SKM-1 (cell line): ENCODE measurements at regions not wholly inside any gene's neighbourhood (a gene's known extent, or its start where the extent isn't known, plus 50 kb on each side); places are given as distances from the start of the nearest gene placed in this dataset.
"Not testable (repeated sequence)": the region's sequence is repeated elsewhere in the genome, so short reads cannot be mapped to it uniquely, and the experiment has no call there.

ENCODE experiments used
- DNase-seq: peaks from one replicate; lab custom pipeline; 2025; ENCODE audit not compliant: unreplicated experiment; lab: John Stamatoyannopoulos, UW

GRCh38 chr14:25444381-25444780 lies 394.4 kb upstream of the STXBP6 start:
- DNase-seq, result no peak

- not testable (repeated sequence) for DNase-seq
These were observed 390.4 kb upstream of the STXBP6 start for GRCh38 chr14:25440382-25440781.

- no peak for DNase-seq
These were observed 387.0 kb upstream of the STXBP6 start for GRCh38 chr14:25436906-25437305.

DNA sequence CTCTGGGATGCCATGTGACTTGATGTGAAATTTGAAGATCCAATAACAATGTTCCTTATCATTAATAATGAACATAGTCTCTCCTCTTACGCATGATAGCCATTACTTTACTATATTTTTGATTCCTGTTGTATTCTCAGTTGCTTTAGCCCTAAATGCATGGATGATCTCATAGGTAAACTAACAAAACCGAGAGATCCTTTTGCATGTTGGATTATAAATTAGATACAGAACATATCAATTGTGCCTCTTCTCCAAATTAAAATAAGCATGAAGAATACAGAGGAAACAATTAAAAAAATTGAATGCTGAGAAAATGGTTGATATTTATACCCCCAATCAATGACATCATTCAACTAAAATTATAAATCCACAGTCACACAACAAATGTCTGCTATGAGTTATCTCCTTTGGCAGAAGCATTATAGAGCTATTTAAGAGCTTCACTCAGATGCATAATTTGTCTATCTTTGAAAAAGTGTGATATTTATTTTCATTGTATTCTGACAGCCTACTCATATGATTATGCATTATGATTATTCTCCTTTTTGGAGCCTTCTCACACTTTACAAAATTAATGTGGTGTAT lies 386.4 kb upstream of the STXBP6 start:
- DNase-seq, result no peak

DNA sequence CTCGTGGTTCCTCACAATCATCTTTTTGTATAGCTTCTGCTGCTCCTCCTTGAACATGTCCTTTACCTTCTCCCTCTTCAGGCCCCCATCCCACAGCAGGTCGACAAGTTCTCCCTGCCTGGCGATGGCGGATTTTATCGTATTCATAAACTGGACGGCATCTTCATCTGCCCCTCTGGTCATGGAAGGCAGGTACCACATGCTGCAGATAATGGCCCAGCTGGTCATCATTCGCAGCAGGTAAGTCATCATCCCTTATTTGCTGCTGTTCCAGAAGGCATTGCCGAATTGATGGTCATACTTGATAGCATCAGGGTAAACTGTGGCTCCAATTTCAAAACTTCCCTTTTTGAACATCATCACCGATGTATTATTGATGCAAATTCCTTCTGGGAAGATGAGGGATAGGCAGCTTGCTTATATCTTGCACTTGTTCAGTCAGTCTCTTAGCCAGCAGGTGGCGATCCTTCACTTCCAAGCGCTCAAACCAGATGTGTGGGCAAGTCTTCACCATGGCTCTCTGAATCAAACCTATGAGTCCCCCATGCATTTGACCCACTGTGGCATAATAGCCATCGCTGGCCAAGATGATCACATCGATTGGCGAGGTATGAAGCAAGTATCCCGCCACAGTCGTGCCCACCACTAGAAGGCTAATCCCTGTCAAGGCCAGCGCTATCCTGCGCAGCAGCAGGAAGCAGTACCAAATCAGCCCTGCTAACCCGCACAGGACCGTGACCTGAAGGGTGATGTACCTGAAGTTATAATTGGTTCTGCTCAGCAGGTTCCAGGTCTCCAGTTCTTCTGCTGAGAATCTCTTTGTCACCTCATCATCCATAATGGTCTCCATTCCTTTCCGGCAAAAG lies 381.5 kb upstream of the STXBP6 start:
- DNase-seq, result no peak

GRCh38 chr14:25430808-25431207 lies 380.9 kb upstream of the STXBP6 start:
- DNase-seq, result no peak

GRCh38 chr14:25412998-25413397 lies 363.1 kb upstream of the STXBP6 start:
- no peak for DNase-seq

GRCh38 chr14:25411781-25412757 lies 362.1 kb upstream of the STXBP6 start:
- DNase-seq, result no peak

DNA sequence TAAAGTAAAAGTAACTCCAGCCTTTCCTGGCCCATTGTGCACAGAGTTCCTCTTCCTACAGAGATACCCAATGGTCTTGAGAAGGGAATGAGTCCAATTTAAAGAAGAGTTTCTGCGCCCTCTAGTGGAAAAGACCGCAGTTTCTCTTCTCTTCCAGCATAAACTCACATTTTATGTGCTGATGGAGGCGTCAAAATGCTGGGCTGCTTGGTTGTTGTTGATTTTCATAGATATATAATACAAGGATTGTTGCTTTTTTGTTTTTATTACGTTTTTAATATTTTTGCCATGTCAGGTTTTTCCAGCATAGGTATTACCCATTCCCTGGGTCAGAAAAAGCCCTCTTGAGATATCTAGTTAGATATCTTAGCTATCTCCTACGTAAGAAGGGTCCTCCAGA lies 356.9 kb upstream of the STXBP6 start:
- peak; percentile 11 for DNase-seq

GRCh38 chr14:25400607-25401206 lies 350.8 kb upstream of the STXBP6 start:
- peak; percentile 6 for DNase-seq

DNA sequence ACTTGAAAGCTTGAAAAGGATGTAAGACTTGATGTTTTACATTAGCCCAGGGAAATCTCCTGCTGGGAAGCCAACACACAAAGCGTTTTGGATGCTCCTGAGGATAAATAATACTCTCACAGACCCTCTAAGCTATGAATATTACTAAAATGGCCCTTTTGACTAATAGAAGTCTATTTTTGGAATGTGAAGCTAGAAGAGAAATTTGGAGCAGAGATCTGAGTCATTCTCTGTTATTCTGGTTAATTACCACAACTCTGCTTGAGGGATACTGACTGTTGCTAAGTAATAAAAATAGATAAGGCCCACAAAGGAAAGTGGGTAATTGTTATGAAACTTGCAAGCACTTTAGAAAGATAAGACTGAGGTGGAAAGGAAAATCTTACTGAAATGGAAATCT lies 346.2 kb upstream of the STXBP6 start:
- DNase-seq, result no peak

DNA sequence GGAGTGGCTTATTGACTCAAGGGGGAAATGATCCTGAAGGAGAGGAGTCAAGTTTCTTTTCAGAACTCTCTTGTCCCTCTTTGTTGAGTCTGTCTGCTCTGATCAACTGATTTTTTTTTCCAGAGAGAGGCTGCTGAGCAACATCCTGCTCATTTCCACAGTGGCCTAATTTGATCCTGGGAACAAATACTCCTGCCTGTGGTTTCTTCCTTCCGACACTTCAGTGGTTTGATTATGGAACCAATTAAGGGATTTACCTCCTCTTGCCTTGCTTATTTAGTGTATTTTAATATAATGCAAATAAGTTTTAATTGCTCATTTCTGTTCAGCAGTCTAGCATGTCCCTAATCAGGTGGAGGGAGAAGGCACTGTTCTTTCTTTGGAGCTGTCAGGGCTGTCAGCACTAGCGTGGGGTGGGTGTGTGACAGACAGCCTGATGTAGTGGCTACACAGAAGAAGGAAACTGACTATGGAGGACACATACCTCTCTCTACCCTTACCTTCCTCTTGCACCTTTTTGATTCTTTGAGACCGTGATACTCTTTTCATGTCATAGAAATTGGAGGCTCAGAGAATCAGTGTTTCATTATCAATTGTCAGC lies 344.9 kb upstream of the STXBP6 start:
- DNase-seq, result no peak

- DNase-seq, result no peak
These were observed 344.4 kb upstream of the STXBP6 start for GRCh38 chr14:25394356-25394755.

DNA sequence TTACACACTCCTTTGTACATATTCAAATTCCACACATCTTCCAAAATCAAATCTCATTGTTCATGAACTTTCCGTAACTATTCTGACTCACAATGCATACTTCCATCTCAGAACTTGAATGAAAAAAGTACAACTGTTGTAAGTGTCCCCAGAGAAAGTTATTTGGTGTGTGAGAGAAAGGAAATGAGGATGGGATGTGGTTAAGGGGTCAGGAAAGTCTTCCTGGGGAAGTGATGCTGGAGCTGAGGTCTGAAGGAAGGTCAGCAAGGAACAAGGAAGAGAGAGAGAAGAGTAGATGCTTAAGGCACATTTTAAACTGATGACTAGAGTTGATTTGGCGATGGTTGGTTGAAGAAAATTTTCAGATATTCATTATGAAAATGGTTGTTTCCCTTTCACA lies 340.0 kb upstream of the STXBP6 start:
- DNase-seq, result no peak

DNA sequence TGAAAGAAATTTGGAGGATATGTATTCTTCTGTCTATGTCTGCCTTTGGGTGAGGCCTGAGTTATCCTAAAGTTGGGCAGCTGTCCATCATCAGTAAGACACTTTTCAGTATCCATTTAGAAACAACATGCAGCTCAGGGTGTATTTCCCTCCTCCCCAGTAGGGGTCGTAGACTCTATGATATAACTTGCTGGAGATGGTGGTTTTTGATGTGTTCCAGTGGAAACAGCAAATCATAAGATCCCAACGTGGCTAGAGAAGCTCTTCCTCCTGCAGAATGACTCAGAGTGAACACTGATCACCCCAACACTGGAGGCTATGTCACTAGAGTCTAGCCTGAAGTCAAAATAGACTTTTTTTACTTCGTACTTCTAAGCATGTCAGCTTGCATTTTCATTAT lies 331.6 kb upstream of the STXBP6 start:
- no peak for DNase-seq

GRCh38 chr14:25375639-25376038 lies 325.7 kb upstream of the STXBP6 start:
- no peak for DNase-seq

GRCh38 chr14:25371068-25371467 lies 321.1 kb upstream of the STXBP6 start:
- DNase-seq, result no peak

- not testable (repeated sequence) for DNase-seq
These were observed 320.1 kb upstream of the STXBP6 start for GRCh38 chr14:25370057-25370456.

GRCh38 chr14:25358330-25358729 lies 308.4 kb upstream of the STXBP6 start:
- no peak for DNase-seq

GRCh38 chr14:25351269-25351668 lies 301.3 kb upstream of the STXBP6 start:
- no peak for DNase-seq

GRCh38 chr14:25350802-25351201 lies 300.9 kb upstream of the STXBP6 start:
- DNase-seq, result no peak
